Peyer's patch (tissue), 4 donors: ENCODE measurements at regions not wholly inside any gene's neighbourhood (a gene's known extent, or its start where the extent isn't known, plus 50 kb on each side); places are given as distances from the start of the nearest gene placed in this dataset.

ENCODE experiments used
- CTCF ChIP-seq, 6 experiments: fragments of 450-650 bp in 4 of 6; fragments of 200-600 bp in 2 of 6; sonication (generic) in 1 of 6; IDR thresholded peaks; one replicate each; pipeline ENCODE4 v1.5.1; 2017 to 2019; ENCODE audit warnings: antibody characterized with exemption in 6 of 6, mild to moderate bottlenecking in 3 of 6, moderate library complexity in 1 of 6
- POLR2A ChIP-seq, 2 donors: fragments of 450-650 bp; IDR thresholded peaks; one replicate each; pipeline ENCODE4 v1.5.1; 2017; ENCODE audit warnings: antibody characterized with exemption in 2 of 2, mild to moderate bottlenecking in 2 of 2, moderate library complexity in 2 of 2

GRCh38 chr13:70593716-70594115 is 485.5 kb upstream of the KLHL1 start:
- TF ChIP-seq CTCF (IDR thresholded peaks at IDR 0.05): no peak
- TF ChIP-seq POLR2A (IDR thresholded peaks at IDR 0.05): no peak
